ENCODE measurements at regions not wholly inside any gene's neighbourhood (a gene's known extent, or its start where the extent isn't known, plus 50 kb on each side); places are given as distances from the start of the nearest gene placed in this dataset.
A peak's percentile ranks its signal among the peaks of the same experiment; 100 is the strongest.

GRCh38 chr10:43961523-43962345 is 313.1 kb upstream of the ZNF32 start:
- intact Hi-C loops (cut with DNase I) = no loop called here
- DNase-seq = peak in 3 of 42 donors; percentile 17 to 33 (median 23)

GRCh38 chr10:43960981-43961380 is 312.3 kb upstream of the ZNF32 start:
- intact Hi-C loops (cut with DNase I) = no loop called here
- DNase-seq = peak in 1 of 42 donors; percentile 3

GRCh38 chr10:43960477-43960876 is 311.8 kb upstream of the ZNF32 start:
- intact Hi-C loops (cut with DNase I) = no loop called here

DNA sequence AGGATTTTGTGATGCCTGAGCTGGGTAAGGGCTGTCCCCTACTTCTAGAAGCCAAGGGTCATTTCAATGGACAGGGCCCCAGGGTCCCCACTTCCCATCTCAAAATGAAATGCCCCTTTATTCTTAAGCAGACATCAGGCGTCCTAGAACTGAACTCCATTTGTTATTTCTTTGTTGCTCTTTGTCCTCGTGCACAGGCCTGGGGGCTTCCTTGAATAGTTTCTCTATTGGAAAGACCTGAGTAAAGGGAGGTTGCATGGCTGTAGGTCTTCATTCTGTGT is 311.4 kb upstream of the ZNF32 start:
- peak in 1 of 42 donors; percentile 9 for DNase-seq
- intact Hi-C loops (cut with DNase I) = no loop called here

More at GRCh38 chr10:43960477-43960876, 311.8 kb upstream of the ZNF32 start:
- peak in 3 of 42 donors; percentile 4 to 34 (median 19) for DNase-seq

DNA sequence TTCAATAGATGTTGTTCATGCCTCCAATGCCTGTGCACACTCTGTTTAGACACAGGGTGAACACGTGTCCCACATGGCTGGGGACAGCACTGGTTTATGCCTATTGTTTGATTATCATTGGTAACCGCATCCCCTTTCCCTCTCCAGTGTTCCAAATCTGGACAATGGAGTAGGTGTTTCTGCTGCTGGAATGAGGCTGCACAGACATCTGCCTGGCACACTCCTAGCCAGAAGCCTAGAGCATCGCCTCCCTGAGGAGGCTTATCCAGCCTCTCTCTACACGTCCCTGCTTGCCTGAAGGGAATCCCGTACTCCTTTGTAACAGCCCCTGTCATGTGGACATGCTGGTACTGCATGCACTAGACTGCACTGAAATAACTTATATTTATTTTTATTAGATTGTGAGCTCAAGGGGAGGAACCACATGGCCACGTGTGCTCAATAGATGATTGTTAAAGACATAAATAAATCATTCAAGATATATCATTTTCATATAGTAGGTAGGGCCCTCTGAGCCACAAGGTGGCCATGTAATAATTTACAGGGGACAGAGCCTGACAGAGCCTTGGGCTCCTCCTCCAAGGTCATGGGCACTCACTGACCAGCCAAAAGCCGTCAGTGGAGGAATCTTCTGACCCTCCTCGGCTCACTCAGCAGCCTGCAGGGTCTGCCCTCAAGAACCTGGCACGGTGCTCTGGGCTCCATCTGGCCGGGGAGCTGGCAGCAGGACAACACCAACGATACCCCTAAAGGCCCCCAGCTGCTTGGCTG is 310.9 kb upstream of the ZNF32 start:
- intact Hi-C loops (cut with DNase I) = no loop called here
- peak in 2 of 42 donors; percentile 16 to 18 for DNase-seq

DNA sequence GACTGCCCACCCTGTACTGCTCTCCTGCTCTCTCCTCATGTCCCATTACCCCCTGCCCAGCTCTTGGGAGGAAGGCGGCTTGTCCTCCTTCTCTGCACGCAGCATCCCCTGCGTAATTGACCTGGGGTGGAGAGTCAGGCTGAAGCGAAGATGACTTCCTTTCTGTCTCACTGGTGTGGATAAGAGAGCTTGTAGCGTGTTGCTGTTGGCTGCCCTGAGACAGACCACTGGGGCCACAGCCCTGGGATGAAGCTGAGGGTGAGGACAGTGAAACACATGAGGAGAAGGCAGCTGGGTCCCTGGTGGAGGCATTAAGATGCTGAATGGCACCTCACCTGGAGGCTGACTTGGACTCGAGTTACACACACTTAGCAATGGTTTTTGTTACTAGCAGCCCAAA is 310.3 kb upstream of the ZNF32 start:
- intact Hi-C loops (cut with DNase I) = no loop called here
- DNase-seq = no peak

- intact Hi-C loops (cut with DNase I) = no loop called here
- peak in 3 of 42 donors; percentile 7 to 22 (median 15) for DNase-seq
These were observed 309.4 kb upstream of the ZNF32 start for GRCh38 chr10:43958071-43958432.

DNA sequence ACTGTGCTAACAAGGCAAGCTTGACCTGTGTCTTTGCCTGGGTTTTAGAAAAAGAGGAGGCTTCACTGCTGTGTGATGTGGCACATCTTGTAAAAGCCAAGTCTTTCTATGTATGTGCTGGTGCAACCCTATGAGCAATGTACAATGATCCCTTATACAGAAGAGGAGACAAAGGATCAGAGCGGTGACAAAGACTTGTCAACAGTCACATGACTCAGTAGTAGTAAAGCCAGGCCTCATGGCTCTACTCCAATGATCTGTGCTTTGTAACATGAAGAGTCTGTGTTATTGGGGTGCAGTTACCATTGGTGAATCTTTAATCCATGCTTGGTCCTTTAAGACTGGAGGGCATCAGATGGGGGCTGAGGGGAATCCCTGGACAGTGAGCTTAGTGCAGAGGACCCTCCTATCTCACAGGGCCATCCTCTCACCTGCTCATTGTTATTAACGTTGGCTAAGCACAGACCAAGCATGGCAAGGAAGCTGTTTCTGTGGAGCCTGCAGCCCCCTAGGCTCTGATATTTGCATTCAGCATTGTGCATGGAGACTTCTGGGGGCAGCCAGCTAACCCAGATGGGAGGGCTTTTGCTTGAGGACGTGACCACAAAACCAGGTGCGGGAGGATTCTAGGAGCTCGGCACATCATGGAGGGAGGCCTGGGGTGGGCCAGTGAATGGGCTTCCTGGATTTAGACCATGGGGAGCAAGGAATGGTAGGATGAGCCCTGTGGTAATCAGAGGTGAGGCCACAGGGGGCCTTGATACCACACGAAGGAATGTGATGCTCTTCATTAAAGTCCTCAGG is 308.8 kb upstream of the ZNF32 start:
- intact Hi-C loops (cut with DNase I) = no loop called here
- peak in 1 of 42 donors; percentile 20 for DNase-seq

- no peak for DNase-seq
- intact Hi-C loops (cut with DNase I) = no loop called here
These were observed 307.3 kb upstream of the ZNF32 start for GRCh38 chr10:43955978-43956377.

DNA sequence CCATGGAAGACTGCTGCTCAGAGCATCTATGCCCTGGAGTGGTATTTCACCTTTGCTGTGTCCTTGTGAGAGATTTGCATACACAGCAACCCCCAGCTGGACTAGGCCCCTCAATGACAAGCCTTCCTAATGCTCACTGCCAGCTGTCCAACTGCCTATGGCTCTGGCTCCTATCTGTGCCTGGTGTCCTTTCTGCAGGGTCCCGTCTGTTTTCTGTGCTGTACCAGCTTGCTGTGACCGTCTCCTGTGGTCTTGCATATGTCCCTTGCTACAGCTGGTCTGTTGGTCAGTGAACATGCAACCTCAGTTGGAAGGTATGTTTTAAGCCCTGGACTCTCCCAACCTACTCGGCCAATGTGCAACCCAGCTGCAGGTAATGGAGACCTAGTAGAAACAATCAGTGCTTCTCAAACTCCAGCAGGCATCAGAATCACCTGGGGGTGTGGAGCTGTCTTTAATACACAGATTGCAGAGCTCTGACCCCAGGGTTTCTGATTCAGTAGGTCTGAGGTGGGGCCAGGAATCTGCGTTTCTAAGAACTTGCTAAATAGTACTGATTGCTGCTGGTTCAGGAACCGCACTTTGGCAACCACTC is 306.4 kb upstream of the ZNF32 start:
- DNase-seq = peak in 1 of 42 donors; percentile 27
- intact Hi-C loops (cut with DNase I) = no loop called here

- peak in 2 of 42 donors; percentile 5 to 29 for DNase-seq
These were observed 305.0 kb upstream of the ZNF32 start for GRCh38 chr10:43953672-43954071.

DNA sequence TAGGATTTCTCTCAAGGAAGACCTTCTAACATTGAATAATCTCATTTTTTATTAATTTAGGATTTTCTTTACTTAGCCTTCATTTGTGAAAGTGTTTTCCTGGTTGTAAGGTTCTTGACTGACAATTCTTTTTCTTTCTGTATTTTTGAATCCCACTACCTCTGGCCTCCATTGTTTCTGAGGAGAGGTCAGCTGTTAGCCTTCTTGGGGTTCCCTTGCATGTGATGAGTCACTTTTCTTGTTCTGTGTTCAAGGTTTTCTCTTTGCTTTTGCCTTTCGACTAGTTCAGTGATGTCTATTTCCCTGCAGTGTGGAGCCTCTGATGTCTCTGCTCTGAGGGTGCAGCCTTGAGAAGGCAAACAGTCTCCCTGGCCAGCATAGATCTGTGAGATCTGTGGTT is 304.1 kb upstream of the ZNF32 start:
- intact Hi-C loops (cut with DNase I) = no loop called here
- no peak for DNase-seq

More at GRCh38 chr10:43953672-43954071, 305.0 kb upstream of the ZNF32 start:
- intact Hi-C loops (cut with DNase I) = no loop called here

- intact Hi-C loops (cut with DNase I) = no loop called here
- peak in 1 of 42 donors; percentile 22 for DNase-seq
These were observed 300.7 kb upstream of the ZNF32 start for GRCh38 chr10:43949351-43949750.

DNA sequence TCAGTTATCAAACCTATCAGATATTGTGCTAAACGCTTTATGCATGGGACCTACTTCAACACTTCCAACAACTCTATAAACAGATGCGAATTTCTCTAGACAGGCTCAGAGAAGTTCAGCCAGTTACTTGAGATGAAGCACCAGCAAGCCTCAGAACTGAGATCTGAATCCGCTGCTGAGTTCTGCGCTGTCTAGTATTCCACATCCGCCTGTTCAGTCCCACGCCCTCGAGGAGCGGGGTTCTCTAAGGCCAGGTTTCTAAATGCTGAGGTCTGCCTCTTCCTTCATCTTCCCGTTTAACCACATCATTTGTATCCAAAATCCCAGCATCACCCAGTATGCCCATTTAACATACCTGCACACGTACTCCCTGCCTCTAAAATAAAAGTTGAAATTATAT is 297.8 kb upstream of the ZNF32 start:
- intact Hi-C loops (cut with DNase I) = no loop called here
- DNase-seq = peak in 3 of 42 donors; percentile 14 to 33 (median 25)

GRCh38 chr10:43945908-43946307 is 297.2 kb upstream of the ZNF32 start:
- intact Hi-C loops (cut with DNase I) = no loop called here
- DNase-seq = peak in 4 of 42 donors; percentile 5 to 20 (median 14)

DNA sequence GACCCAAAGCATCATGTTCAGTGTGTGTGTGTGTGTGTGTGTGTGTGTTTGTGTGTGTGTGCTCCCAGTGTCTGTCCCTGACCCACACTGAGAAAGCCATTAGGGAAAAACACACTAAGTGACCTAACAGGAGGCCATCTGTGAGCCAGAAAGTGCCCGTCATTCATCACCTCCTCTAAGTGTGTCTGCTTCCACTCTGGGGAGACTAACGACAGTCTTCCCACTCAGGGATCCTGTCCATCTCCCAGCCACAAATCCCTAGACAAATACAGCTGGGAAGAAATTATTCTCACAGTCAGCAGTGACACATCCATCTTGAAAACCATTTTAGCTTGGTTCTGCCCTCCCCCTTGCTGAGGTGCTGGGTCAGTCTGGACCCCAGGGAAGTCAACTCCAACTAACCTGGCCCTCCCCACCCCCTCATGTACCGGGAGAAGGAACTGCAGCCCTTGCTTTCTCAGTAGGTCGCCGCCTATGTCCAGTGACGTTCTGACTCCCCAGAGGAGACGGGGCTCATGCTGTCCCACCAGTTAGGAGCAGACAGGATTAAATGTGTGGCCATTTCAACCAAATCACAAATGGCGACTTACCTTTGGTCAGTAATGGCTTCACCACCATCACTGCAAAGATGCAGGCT is 296.5 kb upstream of the ZNF32 start:
- intact Hi-C loops (cut with DNase I) = no loop called here
- DNase-seq = peak in 4 of 42 donors; percentile 1 to 32 (median 24)

DNA sequence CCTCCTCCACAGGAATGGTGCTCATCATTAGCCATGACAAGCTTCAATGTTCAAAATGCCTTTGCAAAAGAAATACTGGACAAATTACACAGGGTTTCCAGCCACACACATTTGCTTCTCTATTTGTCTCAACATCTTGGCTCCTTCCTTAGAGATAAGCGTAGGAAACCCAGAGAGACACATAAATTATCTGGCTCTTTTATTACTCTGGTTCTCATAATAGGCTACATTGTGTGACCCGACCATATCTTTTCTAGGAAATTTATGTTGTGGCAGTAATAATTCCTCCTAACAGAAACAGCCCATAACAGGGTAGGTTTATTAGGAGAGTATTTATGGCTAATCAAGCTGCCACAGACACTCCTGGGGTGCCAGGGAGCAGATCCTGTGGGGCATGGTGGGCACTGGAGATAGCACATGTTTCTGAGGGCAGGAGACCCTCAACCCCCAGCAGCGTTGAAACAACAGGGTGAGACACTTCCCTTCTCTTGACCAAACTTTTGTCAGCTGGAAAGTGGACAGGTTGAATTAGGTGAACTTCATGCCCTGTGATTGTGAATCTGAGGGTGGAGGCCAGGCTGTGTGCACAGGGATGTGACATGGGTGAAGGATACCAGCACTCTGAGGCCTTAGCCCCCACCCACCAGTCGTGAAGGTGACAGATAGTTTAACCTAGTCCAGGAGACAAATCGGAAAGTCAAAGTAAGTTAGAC is 295.9 kb upstream of the ZNF32 start:
- intact Hi-C loops (cut with DNase I) = no loop called here
- peak in 4 of 42 donors; percentile 7 to 21 (median 16) for DNase-seq

DNA sequence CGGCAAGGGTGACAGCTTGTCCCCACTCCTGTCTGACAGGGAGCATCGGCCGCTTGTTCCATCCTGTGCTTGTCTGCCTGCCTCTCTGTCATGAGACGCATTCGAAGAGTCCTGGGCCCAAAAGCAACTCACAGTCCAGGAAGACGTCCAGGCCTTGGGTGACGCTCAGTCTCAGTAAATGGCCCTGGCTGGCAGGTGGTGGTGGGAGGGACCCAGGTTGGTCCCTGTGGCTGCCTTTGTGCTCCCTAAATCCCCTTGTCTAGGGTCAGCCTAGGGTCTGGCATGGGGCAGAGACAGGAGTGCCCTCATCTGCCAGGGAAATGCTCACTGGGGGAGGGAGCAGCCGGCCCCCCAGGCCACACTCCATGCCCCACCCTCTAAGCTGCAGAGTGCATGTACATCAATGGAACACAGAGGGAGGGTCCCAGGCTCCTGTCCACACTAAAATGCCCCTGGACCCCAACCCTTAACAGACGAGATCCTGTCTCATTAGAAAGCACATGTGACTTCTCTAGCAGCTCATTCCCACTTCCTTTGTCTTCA is 295.2 kb upstream of the ZNF32 start:
- intact Hi-C loops (cut with DNase I) = no loop called here

More for the DNA sequence above, 295.2 kb upstream of the ZNF32 start:
- peak in 4 of 42 donors; percentile 2 to 20 (median 12) for DNase-seq
